GM13976 (cell line): ENCODE measurements at regions not wholly inside any gene's neighbourhood (a gene's known extent, or its start where the extent isn't known, plus 50 kb on each side); places are given as distances from the start of the nearest gene placed in this dataset.
"Not testable (repeated sequence)": the region's sequence is repeated elsewhere in the genome, so short reads cannot be mapped to it uniquely, and the experiment has no call there.

ENCODE experiments used
- DNase-seq: peaks from one replicate; pipeline ENCODE4 v3.0.0; 2012; ENCODE audit warnings: low spot score
- in situ Hi-C: fragments of 300-500 bp; cut with MboI; formaldehyde crosslinking; loops from one replicate; pipeline ENCODE4 v1.12.0; 2022; ENCODE audit warnings: low sequenced_read_pairs, mixed read lengths, inconsistent platforms; ENCODE audit not compliant: unreplicated experiment
- TF ChIP-seq, protein P1 (sequence below): IDR thresholded peaks from 2 replicates; pipeline ENCODE4 v1.5.1; 2012; ENCODE audit warnings: borderline replicate concordance, mild to moderate bottlenecking; ENCODE audit not compliant: insufficient read depth; ENCODE audit errors: extremely low read depth, missing control alignments, control extremely low read depth

DNA sequence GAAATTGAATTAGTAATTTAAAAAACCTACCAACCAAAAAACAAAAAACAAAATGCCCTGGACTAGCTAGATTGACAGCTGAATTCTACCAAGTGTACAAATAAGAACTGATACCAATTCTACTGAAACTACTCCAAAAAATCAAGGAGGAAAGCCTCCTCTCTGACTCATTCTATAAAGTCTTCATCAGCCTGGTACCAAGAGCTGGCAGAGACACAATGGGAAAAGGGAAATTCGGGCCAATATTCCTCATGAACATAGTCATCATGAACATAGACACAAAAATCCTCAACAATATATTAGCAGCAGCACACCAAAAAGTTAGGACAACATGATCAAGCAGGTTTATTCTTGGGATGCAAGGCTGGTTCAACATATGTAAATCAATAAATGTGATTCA, 2667.7 kb upstream of the PCDH20 start:
- DNase-seq = no peak
- in situ Hi-C loops = no loop called here
- TF ChIP-seq, protein P1, sequence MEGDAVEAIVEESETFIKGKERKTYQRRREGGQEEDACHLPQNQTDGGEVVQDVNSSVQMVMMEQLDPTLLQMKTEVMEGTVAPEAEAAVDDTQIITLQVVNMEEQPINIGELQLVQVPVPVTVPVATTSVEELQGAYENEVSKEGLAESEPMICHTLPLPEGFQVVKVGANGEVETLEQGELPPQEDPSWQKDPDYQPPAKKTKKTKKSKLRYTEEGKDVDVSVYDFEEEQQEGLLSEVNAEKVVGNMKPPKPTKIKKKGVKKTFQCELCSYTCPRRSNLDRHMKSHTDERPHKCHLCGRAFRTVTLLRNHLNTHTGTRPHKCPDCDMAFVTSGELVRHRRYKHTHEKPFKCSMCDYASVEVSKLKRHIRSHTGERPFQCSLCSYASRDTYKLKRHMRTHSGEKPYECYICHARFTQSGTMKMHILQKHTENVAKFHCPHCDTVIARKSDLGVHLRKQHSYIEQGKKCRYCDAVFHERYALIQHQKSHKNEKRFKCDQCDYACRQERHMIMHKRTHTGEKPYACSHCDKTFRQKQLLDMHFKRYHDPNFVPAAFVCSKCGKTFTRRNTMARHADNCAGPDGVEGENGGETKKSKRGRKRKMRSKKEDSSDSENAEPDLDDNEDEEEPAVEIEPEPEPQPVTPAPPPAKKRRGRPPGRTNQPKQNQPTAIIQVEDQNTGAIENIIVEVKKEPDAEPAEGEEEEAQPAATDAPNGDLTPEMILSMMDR = no peak

DNA sequence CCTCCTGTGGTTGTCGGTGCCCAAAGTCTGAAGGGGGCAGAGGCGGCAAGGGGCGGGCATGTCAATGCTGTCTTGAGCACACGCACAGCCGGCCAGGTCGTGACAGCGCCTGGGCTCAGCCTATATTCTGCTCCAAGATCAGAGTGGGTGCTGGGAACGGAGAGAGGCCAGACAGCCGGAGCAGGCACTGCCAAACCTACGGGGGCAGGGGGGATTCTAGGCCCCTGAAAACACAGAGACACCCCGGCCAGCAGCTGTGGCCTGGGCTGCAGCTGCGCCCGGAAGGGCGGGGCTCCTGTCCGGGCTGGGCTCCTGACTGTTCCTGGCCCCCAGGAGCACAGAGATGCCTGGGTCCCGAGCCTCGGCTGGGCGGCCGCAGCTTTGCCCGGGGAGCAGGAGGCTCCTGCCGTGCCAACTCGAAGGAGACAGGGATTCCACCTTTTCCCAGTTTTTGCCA, 2662.9 kb upstream of the PCDH20 start:
- in situ Hi-C loops = no loop called here
- TF ChIP-seq, protein P1 = no peak
- DNase-seq = peak; percentile 4

DNA sequence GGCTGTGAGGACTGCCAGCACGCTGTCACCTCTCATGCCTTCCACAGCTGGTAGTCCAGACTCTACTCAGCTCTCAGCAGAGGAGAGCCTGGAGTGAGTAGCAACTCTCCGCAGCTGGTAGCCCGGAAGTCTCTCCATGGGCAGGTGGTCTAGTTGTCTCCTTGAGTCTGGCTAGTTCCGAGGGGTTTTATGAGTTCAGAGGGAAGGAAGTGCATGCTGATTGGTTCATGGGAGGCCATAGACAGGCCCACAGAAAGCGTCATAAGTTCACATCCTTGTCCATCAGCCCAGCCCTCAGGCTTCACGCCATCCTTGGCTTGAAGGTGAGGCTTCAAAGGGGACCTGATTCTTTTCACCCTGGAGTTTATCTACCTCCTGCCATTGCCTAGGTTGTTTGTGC, 2662.4 kb upstream of the PCDH20 start:
- in situ Hi-C loops = no loop called here
- peak; percentile 1 for DNase-seq
- TF ChIP-seq, protein P1 = no peak

DNA sequence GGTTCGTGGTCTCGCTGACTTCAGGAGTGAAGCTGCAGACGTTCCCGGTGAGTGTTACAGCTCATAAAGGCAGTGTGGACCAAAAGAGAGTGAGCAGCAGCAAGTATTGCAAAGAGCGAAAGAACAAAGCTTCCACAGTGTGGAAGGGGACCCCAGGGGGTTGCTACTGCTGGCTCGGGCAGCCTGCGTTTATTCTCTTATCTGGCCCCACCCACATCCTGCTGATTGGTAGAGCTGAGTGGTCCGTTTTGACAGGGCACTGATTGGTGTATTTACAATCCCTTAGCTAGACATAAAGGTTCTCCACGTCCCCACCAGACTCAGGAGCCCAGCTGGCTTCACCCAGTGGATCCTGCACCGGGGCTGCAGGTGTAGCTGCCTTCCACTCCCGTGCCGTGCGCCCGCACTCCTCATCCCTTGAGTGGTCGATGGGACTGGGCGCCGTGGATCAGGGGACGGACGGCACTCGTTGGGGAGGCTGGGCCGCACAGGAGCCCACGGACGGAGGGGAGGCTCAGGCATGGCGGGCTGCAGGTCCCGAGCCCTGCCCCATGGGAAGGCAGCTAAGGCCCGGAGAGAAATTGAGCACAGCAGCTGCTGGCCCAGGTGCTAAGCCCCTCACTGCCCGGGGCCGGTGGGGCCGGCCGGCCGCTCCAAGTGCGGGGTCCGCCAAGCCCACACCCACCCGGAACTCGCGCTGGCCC, 2661.6 kb upstream of the PCDH20 start:
- in situ Hi-C loops = not testable (repeated sequence)

DNA sequence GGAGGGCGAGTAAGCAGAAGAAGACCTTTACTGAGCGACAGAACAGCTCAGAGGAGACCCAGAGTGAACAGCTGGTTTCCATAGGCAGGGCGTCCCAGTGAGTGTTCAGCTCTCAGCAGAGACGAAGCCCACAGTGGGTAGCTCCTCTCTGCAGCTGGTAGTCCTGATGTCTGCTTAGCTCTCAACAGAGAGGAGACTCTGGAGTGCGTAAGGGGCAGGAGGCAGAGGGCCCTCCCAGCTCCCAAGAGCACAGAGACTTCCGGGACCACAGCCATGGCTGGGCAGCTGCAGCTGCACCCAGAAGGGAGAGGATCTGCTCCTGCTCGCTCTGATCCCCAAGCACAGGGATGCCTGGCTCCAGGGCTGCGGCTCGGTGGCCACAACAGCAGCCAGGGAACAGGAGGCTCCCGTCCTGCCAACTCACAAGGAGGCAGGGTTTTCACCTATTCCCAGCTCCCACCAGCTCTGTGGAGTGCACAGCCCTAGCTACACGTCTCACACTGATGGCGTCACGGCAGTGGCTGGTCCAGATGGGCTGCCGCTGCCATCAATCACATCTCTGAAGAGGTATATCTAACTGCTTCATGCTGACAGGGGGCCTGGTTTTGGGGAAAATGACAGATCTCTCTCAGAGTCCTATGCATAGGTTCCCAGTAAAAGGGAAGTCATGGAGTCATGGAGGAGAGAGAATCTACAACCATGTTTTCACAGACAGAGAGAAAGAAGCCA, 2660.1 kb upstream of the PCDH20 start:
- in situ Hi-C loops = no loop called here
- DNase-seq = no peak
- TF ChIP-seq, protein P1 = no peak

More for the DNA sequence above, 2661.6 kb upstream of the PCDH20 start:
- DNase-seq = not testable (repeated sequence)

DNA sequence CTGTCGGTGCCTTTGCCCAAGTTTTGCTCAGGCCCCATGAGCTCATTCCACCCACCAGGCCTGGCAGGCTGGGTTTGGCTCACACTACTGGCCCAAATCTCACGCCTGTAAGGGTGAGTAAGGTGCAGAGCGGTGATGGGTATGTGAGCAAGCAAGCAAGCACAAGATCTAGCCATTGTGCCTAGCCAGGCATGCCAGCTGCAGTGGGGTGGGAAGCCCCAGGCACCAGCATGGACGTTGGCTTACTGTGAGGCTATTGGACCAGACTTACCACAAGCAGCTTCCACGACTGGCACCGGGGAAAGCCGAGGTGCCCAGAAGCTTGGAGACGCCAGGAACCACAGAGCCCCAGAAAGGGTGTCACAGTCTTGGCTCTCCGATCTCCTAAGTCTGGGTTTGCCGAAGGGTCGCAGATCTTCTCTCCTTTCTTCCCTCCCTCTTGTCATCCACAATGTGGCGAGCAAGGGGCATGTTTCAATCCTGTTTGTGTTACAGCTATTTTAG, 2659.4 kb upstream of the PCDH20 start:
- TF ChIP-seq, protein P1 = no peak
- in situ Hi-C loops = no loop called here
- no peak for DNase-seq

DNA sequence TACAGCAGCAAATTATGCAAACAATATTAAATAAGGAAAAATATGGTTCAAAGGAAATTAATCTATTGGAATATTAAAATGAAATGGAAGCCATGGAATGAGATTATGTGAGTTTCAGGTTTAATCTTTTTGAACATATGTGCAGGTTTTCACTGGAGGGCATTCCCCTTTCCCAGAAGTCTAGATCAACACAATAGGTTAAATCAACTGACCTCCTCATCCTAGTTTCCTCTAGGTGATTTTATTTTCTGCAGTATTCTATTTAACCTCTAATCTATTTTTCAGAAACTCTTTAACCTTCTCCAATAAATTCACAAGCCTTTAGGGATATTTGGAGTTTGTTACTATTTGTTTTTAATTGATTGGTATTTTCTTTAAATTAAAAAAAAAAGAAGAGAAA, 2657.6 kb upstream of the PCDH20 start:
- in situ Hi-C loops = no loop called here

More for the DNA sequence above, 2657.6 kb upstream of the PCDH20 start:
- no peak for DNase-seq
- TF ChIP-seq, protein P1 = no peak
